HUES64 (cell line): ENCODE measurements at regions not wholly inside any gene's neighbourhood (a gene's known extent, or its start where the extent isn't known, plus 50 kb on each side); places are given as distances from the start of the nearest gene placed in this dataset.

ENCODE experiments used
- H3K27ac ChIP-seq: 2 replicates; pipeline ENCODE4 v1.7.0; 2013; ENCODE audit warnings: low read depth, low read length, inconsistent platforms
- H3K27me3 ChIP-seq: 2 replicates; pipeline ENCODE4 v1.6.1; 2013; ENCODE audit warnings: mild to moderate bottlenecking, low read length; ENCODE audit not compliant: insufficient read depth
- H3K36me3 ChIP-seq: 2 replicates; pipeline ENCODE4 v1.6.1; 2013; ENCODE audit warnings: mild to moderate bottlenecking, low read length; ENCODE audit not compliant: insufficient read depth
- H3K4me1 ChIP-seq: 2 replicates; pipeline ENCODE4 v1.6.1; 2013; ENCODE audit warnings: mild to moderate bottlenecking, low read length, moderate library complexity; ENCODE audit not compliant: insufficient read depth
- H3K4me3 ChIP-seq: 2 replicates; pipeline ENCODE4 v1.5.1; 2013; ENCODE audit warnings: mild to moderate bottlenecking, low read length, moderate library complexity
- H3K9ac ChIP-seq: 2 replicates; pipeline ENCODE4 v1.6.1; 2013; ENCODE audit warnings: mild to moderate bottlenecking, low read depth, low read length
- H3K9me3 ChIP-seq: 2 replicates; pipeline ENCODE4 v1.6.1; 2013; ENCODE audit warnings: low read depth, low read length; ENCODE audit not compliant: insufficient read depth
- WGBS: fragments of 150-250, 120-280 bp; methylation state at CpG from one replicate; pipeline ENCODE4 v1.1.7; 2013; ENCODE audit warnings: missing lambda C conversion rate; 5-methylcytosine and 5-hydroxymethylcytosine counted together

DNA sequence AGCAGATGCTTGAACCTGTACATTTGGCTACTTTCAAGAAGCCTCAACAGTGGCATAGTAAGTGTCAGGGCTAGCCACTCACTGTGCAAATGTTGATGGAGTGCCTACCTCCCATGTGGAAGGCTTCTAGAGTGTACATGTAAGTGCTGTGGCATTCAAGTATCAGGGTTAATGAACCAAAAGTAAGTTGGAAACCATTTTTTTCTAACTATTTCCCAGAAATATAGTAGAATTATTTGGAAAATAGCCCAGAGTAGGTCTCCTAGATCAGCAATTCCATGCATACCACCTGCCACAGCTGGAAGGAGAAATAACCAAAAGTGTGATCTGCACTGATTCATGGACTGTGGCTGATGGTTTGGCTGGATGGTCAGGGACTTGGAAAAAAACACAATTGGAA lies 53.3 kb downstream of the FOXD1 start:
- H3K36me3 ChIP-seq: no peaks in the 10 kb centered on the region
- no peak overlapping the region for H3K27ac ChIP-seq
- no peaks in the 10 kb centered on the region for H3K4me1 ChIP-seq

DNA sequence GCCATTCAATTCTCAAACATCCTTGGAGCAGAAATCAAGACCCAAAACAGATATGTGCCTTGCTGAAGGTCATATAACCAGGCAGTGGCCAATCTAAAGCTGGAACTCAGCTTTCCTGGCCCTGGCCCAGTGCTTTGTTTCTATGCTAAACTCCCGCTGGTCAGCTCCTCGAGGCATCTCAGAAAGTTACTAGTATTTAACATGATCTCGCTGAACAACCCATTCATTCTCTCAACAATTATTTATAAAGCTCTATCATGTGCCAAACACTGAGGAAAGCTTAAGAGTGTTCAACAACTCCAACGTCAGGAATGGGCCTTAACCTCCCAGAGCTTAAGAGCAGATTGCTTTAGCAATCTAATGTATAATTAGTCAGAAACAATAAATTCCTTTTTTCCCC lies 54.0 kb downstream of the FOXD1 start:
- H3K36me3 ChIP-seq: no peaks in the 10 kb centered on the region
- no peak overlapping the region for H3K4me3 ChIP-seq
- 71% methylated on average over 4 of the region's 4 CpGs for WGBS
- no peaks in the 10 kb centered on the region for H3K9me3 ChIP-seq
- H3K27ac ChIP-seq: no peak overlapping the region
- no peaks in the 10 kb centered on the region for H3K27me3 ChIP-seq
- no peak overlapping the region for H3K9ac ChIP-seq
- H3K4me1 ChIP-seq: no peaks in the 10 kb centered on the region

More for the DNA sequence above, 53.3 kb downstream of the FOXD1 start:
- H3K27me3 ChIP-seq: no peaks in the 10 kb centered on the region; the same call in 1 of the 2 replicates
- H3K4me3 ChIP-seq: no peak overlapping the region
- no peak overlapping the region for H3K9ac ChIP-seq
- H3K9me3 ChIP-seq: no peaks in the 10 kb centered on the region

DNA sequence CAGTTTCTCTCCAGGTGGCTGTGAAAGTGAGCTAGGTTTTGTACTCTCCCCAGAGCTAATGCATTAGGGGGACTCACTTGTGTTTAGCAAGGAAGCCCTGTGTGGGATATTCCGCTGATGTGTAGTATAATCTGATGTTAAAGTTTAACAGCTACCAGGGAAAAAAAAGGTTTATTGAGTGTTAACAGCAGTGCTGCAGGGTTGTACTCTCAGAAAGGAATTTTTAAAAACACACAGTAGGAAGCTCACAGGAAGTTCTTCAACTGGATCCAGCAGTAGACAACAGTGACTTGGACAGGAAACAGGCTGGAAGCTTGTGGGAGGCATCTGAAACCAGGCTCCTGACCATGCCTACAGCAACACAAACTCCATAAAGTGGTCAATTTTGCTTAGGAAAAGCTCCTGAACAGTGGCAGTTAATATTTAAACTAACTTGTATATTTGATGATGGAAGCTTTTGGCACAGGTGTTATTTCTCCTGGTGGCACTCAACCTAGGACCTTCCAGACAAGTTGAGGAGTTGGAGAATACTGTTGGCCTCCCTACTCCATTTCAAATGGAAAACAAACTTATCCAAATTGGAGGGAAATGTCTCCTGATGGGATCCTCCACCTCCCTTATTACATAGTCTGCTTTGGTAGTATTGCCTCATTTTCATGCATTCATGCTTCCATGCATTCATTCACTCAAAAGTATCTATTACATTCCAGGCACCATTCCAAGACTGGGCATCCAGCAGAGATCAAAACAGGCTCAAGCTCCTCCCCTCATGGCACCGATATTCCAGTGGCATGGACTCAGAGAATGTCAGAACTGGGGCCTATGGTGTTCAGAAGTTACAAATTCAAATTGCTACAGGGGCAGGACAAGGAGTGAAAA lies 54.7 kb downstream of the FOXD1 start:
- no peaks in the 10 kb centered on the region for H3K36me3 ChIP-seq
- H3K9ac ChIP-seq: no peak overlapping the region
- H3K4me1 ChIP-seq: no peaks in the 10 kb centered on the region
- no peak overlapping the region for H3K27ac ChIP-seq
- WGBS: 97% methylated on average over 2 of the region's 2 CpGs
- H3K27me3 ChIP-seq: no peaks in the 10 kb centered on the region
- no peak overlapping the region for H3K4me3 ChIP-seq
- H3K9me3 ChIP-seq: no peaks in the 10 kb centered on the region

DNA sequence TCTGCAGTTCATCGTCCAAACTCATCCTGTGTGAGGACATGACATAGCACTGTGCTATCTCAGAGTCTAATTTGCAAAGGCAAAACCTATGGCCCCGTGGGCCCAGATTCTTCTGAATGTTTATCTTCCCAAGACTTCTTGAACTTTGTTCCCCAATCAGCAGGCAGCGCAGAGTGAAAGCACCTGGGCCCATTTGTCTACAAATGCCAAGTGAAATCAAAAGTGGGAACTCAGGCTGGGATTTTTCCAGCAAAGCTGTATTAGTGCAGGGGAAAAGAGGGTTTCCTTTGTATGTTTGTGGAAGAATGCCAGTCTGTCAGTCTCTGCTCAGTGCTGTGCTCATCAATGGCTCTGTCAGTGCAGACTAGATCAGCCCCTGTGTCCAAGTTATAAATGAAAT lies 55.8 kb downstream of the FOXD1 start:
- Histone ChIP-seq H3K9me3 (no peaks in the 10 kb centered on the region), H3K27me3 (no peaks in the 10 kb centered on the region), H3K36me3 (no peaks in the 10 kb centered on the region), H3K27ac (no peak overlapping the region), H3K9ac (no peak overlapping the region), H3K4me1 (no peaks in the 10 kb centered on the region; the same call in 1 of the 2 replicates), H3K4me3 (no peak overlapping the region)
- WGBS: 92% methylated on average over 3 of the region's 3 CpGs

DNA sequence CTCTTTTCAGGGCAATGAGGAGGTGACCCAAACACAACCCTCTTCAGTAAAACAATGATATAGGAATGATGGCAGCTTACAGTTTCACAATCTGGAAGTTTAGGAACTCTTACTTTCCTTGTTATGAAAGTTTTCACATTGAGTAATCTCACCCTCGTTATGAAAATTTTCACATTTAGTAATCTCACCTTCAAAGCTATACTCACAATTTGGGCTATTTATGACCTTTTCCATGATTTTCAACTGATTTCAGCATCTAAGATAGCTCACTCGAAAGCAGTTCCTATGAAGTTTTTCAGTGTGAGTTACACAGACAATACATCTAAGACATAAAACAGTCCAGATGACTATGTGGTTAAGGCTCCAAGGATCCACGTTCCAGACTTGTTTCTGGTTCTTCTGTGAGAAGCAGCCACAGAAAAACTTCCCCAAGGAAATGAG lies 57.1 kb downstream of the FOXD1 start:
- 93% methylated on average over 3 of the region's 3 CpGs for WGBS
- H3K27me3 ChIP-seq: no peaks in the 10 kb centered on the region
- H3K9ac ChIP-seq: no peak overlapping the region
- H3K9me3 ChIP-seq: no peaks in the 10 kb centered on the region
- H3K27ac ChIP-seq: no peak overlapping the region
- no peaks in the 10 kb centered on the region for H3K36me3 ChIP-seq
- H3K4me3 ChIP-seq: no peak overlapping the region
- H3K4me1 ChIP-seq: no peaks in the 10 kb centered on the region; the same call in 1 of the 2 replicates

DNA sequence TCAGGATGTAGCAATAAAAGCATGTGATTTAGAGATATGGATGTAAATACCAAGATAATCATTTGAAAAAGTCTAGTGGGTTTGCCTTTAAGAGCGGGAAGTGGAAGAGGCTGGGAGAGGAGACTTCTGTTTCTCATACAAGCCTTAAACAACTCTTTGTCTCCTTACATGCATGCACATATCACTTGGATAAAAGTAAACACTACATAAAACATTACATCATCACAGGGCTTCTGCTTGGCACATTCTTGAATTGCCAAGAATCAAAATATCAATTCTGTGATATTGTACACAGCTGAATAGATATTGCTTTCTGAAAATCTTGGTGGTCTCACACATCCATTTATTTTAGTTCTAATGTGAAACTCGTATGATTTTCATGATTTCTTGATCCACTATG lies 57.6 kb downstream of the FOXD1 start:
- H3K9ac ChIP-seq: no peak overlapping the region
- no peak overlapping the region for H3K27ac ChIP-seq
- 100% methylated on average over 2 of the region's 2 CpGs for WGBS
- H3K4me1 ChIP-seq: no peaks in the 10 kb centered on the region; the same call in 1 of the 2 replicates
- peaks cover 3% of the 10 kb centered on the region; the same call in 1 of the 2 replicates for H3K9me3 ChIP-seq
- no peak overlapping the region for H3K4me3 ChIP-seq
- H3K27me3 ChIP-seq: no peaks in the 10 kb centered on the region
- H3K36me3 ChIP-seq: no peaks in the 10 kb centered on the region

DNA sequence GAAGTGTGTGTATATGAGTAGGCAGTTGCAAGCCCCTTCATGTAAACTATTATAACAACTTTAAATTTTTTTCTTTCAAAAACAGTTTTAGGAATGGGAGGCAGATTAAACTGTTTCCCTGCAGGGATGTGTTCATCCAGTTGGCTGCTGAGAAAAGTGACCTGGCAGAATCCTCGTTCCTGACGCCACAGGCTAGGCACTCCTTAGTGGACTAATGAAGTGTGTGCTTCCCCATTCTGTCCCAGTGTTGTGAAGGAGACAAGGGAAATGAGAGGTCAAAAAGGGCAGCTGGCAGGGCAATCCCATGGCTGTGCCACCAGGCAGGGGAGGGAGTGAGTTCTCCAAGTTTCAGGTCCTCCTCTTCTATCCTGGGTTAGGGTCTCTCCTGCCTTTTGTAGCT lies 59.8 kb downstream of the FOXD1 start:
- no peak overlapping the region for H3K27ac ChIP-seq
- no peak overlapping the region for H3K4me3 ChIP-seq
- H3K9me3 ChIP-seq: peaks cover 22% of the 10 kb centered on the region
- no peaks in the 10 kb centered on the region; the same call in 1 of the 2 replicates for H3K4me1 ChIP-seq
- H3K36me3 ChIP-seq: no peaks in the 10 kb centered on the region
- no peaks in the 10 kb centered on the region for H3K27me3 ChIP-seq
- WGBS: 93% methylated on average over 2 of the region's 2 CpGs
- H3K9ac ChIP-seq: no peak overlapping the region

DNA sequence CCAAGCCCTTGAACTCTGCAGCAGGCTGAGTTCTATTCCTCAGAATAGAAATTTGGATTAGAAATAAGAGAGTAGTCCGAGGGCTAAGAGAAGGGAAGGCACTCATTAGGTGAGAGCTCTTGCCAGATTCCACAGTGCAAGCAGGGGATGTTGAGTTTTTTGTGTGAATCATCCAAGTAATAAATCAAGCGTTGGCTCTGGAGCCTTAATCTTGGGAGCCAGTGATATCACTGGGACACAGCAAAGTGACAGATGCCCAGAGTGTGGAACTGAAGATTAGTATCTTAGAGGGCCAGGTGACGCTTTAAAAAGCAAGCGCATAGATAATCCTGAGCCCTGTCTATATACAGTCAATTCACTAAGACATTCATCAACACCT lies 60.3 kb downstream of the FOXD1 start:
- H3K27me3 ChIP-seq: no peaks in the 10 kb centered on the region
- H3K4me1 ChIP-seq: no peaks in the 10 kb centered on the region; the same call in 1 of the 2 replicates
- H3K27ac ChIP-seq: no peak overlapping the region
- no peak overlapping the region for H3K4me3 ChIP-seq
- WGBS: 94% methylated on average over 4 of the region's 4 CpGs
- peaks cover 22% of the 10 kb centered on the region for H3K9me3 ChIP-seq
- H3K9ac ChIP-seq: no peak overlapping the region
- H3K36me3 ChIP-seq: no peaks in the 10 kb centered on the region

DNA sequence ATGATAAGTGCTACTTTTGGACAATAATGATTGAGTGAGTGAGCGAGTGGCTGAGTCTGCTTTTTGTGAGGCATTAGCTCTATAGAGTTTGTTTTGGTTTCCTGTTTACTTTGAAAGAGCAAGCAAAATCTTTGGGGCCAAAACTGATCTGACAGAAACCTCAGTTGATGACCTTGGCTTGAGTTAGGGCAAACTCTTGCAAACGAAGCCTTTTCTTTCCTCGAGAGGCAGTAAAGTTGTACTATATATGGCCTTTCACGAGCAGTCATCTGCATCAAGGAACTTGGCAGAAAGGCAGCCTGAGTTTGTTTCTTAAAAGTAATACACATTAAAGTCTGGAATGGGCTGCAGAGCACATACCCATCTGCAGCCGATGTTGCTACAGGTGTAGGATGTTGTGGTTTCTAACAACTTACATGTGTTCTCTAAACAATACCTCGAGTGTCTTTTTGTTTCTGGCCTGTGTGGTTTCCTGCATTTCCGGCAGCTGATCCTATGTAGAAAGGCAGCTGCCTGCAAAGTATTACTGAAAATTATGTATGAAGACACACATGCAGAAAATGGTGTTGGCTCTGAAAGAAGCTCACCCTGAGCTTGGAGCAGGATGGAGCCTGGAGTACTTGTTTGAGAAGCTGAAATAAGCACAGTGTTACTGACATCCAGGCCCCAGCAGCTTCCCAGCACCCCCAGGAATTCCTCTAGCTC lies 60.8 kb downstream of the FOXD1 start:
- no peaks in the 10 kb centered on the region for H3K36me3 ChIP-seq
- H3K27ac ChIP-seq: no peak overlapping the region
- no peak overlapping the region for H3K4me3 ChIP-seq
- H3K27me3 ChIP-seq: no peaks in the 10 kb centered on the region
- H3K4me1 ChIP-seq: no peaks in the 10 kb centered on the region; the same call in 1 of the 2 replicates
- no peak overlapping the region for H3K9ac ChIP-seq
- 86% methylated on average over 7 of the region's 7 CpGs for WGBS
- peaks cover 22% of the 10 kb centered on the region for H3K9me3 ChIP-seq

DNA sequence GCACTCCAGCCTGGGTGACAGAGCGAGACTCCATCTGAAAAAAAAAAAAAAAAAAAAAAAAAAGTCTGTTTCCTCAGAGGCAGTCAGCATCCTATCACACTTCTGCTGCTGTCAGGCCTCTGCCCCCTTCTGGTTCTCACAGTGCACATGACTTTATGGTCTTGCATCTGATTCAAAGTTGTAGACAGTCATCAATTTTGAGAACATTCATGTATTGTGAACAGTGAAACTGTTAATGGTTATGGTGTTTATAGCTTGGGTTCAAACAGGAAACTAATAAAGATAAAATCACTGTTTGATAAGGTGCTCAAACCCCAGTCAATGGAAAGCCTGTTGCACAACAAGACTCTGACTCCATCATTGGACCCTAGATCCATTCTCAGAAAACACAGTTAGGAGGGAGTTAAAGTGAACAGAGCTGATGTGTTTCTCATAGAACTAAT lies 61.4 kb downstream of the FOXD1 start:
- no peaks in the 10 kb centered on the region; the same call in 1 of the 2 replicates for H3K4me1 ChIP-seq
- peaks cover 22% of the 10 kb centered on the region for H3K9me3 ChIP-seq
- H3K27ac ChIP-seq: no peak overlapping the region
- H3K27me3 ChIP-seq: no peaks in the 10 kb centered on the region
- H3K9ac ChIP-seq: no peak overlapping the region
- no peaks in the 10 kb centered on the region for H3K36me3 ChIP-seq
- H3K4me3 ChIP-seq: no peak overlapping the region
- 82% methylated on average over 1 of the region's 1 CpG for WGBS

DNA sequence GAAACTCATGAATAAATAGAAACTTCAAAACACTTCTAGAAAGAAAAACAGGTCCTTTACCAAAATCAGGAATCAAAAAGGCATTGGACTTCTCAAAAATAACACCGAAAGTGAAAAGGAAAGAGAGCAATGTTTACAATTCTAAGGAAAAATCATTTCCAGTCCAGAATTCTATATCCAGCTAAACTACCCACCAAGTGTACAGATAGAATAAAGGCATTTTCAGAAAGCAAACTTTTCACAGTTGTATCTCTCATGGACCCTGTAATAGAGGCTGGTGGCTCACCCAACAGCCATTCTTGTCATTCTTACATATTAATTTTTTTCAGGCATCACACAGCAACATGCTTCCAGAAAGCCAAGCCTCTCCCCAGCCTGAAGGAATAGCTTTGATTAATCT lies 63.7 kb downstream of the FOXD1 start:
- Histone ChIP-seq H3K9ac (no peak overlapping the region), H3K27me3 (no peaks in the 10 kb centered on the region), H3K4me3 (no peak overlapping the region), H3K27ac (no peak overlapping the region), H3K4me1 (no peaks in the 10 kb centered on the region; the same call in 1 of the 2 replicates), H3K9me3 (peaks cover 22% of the 10 kb centered on the region), H3K36me3 (no peaks in the 10 kb centered on the region)
- WGBS: 89% methylated on average over 1 of the region's 1 CpG
